ENCODE measurements at regions not wholly inside any gene's neighbourhood (a gene's known extent, or its start where the extent isn't known, plus 50 kb on each side); places are given as distances from the start of the nearest gene placed in this dataset.

DNA sequence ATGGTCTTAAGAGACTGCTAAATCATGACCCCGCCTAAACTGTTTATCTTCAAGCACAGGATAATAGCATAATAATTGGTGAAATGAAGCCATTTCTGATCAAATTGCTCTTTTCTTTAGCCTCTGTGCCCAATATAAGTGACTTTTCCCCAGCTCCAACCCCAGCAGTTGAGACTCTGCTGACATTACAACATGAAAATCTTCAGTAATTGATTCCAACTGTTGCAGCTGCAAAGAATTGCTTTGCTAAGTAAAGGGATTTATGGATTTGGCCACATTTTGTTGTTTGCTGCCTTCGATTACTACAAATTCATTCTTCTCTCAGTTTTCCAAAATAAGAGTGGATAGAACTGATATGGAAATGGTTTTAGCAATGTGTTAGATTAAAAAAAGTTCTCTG is 576.7 kb upstream of the LRRC4C start:
- Histone ChIP-seq H3K36me3 (ENCODE audit: insufficient read depth, low read length) (no peaks in the 10 kb centered on the region), H3K4me1 (ENCODE audit: insufficient read depth, low read length) (no peaks in the 10 kb centered on the region), H3K9me3 (ENCODE audit: control insufficient read depth, insufficient read depth, low read length) (no peaks in the 10 kb centered on the region), H3K9ac (ENCODE audit: low read depth, low read length) (no peak overlapping the region)

DNA sequence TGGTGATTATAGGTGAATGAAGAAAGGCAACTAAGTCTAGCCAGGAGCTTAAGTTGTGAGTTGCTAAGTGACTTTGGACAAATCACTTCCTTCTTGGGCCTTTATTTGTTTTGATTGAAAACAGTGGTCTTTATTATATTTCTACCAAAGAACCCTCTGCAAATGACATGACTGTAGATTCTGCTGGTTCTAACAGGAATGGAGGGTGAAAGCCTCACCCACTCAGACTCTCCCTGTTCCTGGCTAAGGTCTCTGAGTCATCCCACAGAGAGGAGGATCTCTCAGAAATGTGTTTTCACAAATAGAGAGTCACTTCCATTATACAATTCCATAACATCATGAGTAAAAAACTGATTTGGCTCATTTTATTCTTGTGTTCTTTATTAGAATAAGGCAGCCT is 583.9 kb upstream of the LRRC4C start:
- Histone ChIP-seq H3K9ac (ENCODE audit: low read depth, low read length) (no peak overlapping the region), H3K9me3 (ENCODE audit: control insufficient read depth, insufficient read depth, low read length) (no peaks in the 10 kb centered on the region), H3K4me1 (ENCODE audit: insufficient read depth, low read length) (no peaks in the 10 kb centered on the region; the same call in 1 of the 2 replicates), H3K36me3 (ENCODE audit: insufficient read depth, low read length) (no peaks in the 10 kb centered on the region)

DNA sequence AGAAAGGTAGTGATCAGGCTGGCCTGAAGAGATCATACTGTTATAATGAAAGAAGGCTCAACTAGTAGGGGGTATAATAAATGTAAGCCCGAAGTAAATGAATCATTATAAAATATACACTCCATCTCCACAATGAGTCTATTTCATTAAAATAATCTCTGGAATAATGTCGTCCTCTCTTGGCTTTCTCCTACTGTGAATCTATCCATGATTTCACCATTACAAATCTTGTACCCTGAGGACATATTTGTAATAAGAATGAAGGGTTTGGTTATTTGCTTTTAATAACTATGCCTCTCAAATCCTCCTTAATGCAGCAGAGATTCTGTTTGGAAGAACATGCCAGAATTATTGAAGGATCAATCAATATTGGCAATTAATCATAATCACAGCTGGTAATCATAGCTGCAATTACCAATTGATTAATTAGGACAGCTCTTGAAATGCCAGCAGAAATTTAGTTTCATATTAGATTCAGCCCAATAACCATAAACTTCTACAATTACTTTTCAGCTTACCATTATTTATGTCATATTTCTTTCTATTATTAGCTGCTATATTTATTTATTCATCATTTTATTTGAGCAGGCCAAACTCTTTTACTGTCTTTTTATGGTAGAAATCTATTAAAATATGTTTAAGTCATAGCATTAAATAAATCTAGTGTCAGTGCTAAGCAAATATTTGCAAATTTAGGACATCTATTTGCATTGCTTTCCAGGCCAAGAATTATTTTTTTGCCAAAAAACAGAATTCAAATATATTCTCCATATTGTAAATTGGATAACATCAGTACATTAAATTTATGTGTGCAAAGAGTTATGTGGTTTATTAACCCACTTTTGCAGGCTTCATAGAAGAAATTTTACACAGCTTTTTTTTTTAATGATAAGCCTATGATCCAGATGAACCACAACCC is 588.4 kb upstream of the LRRC4C start:
- Histone ChIP-seq H3K36me3 (ENCODE audit: insufficient read depth, low read length) (no peaks in the 10 kb centered on the region), H3K9me3 (ENCODE audit: control insufficient read depth, insufficient read depth, low read length) (no peaks in the 10 kb centered on the region), H3K4me1 (ENCODE audit: insufficient read depth, low read length) (no peaks in the 10 kb centered on the region), H3K9ac (ENCODE audit: low read depth, low read length) (no peak overlapping the region)

DNA sequence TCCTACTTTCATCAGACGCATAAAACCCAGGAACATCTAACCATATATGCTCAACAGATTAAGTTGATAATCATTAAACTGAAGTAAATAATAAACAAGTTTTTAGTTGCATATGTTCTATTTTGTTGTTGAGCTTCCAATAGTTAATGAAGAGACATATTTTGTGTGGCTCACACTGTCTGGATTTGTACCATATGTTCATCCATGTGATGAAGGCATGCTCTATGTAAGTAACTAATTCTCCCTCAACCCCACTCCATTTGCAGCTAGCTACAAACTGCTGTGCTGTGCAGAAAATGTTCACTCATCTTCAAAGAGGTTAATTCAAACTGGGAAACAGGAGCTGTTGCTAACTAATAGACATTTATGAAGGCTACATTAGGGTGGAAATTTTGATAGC is 589.7 kb upstream of the LRRC4C start:
- H3K4me1 ChIP-seq (ENCODE audit: insufficient read depth, low read length), result no peaks in the 10 kb centered on the region
- H3K9ac ChIP-seq (ENCODE audit: low read depth, low read length), result no peak overlapping the region
- H3K36me3 ChIP-seq (ENCODE audit: insufficient read depth, low read length), result no peaks in the 10 kb centered on the region
- no peaks in the 10 kb centered on the region for H3K9me3 ChIP-seq (ENCODE audit: control insufficient read depth, insufficient read depth, low read length)

DNA sequence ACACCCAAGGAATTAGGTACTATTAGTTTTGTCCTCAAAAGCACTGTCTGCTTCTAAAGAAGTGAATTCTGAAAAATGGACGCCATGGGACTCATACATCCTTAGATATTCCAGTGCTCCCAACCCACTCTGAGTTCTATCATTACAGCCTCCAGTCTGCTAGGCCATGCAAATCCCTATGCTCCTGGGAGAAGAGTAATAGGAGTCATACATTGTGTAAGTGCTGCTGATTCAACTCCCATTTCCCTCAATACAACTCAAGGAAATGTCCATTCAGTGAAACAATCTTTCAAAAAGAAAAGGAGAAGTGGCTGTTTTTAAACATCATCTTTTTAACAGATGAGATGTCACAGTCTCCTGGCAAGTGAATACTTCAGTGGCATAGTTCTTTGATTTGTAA is 590.2 kb upstream of the LRRC4C start:
- no peaks in the 10 kb centered on the region for H3K9me3 ChIP-seq (ENCODE audit: control insufficient read depth, insufficient read depth, low read length)
- H3K36me3 ChIP-seq (ENCODE audit: insufficient read depth, low read length), result no peaks in the 10 kb centered on the region
- no peaks in the 10 kb centered on the region for H3K4me1 ChIP-seq (ENCODE audit: insufficient read depth, low read length)
- H3K9ac ChIP-seq (ENCODE audit: low read depth, low read length), result no peak overlapping the region

DNA sequence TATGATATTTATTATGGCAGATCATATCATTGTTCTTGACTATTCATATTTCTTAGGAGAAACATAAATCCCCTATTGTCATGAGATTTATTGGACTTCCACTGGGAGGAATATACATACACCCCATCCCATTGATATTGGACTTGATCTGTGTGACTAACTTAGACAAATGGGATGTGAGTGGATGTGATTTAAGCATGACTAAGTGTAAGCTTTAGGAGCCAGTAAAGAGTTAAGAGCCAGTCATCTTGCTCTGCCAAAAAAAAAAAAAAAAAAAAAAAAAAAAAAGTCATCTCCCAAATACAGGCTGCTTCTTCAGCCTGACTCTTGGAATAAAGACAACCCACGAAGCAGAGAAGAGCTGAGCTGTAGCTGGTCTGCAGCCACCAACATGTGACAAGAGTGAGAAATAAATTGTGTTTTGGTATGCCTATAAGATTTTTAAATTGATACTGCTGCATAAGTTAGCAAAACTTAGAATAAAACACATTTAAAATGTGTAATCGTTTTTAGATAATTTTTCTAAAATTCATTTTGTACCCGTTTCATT is 595.0 kb upstream of the LRRC4C start:
- no peak overlapping the region for H3K9ac ChIP-seq (ENCODE audit: low read depth, low read length)
- H3K9me3 ChIP-seq (ENCODE audit: control insufficient read depth, insufficient read depth, low read length), result no peaks in the 10 kb centered on the region
- no peaks in the 10 kb centered on the region for H3K36me3 ChIP-seq (ENCODE audit: insufficient read depth, low read length)
- no peaks in the 10 kb centered on the region for H3K4me1 ChIP-seq (ENCODE audit: insufficient read depth, low read length)

DNA sequence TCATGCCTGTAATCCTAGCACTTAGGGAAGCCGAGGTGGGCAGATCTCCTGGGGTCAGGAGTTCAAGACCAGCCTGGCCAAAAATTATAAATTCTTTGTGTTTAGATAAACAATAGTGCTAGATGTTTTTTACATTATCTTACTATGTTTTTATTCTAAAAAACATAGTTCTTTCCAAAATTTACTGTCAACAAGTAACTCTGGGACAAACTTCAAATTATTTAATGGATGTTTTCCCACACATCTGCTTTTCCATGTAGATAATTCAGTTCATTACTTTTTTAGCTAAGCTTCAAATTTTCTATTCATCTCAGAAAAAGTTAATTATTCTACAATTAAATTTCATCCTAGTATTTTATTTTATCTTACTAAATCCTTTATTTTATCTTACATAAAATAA is 596.2 kb upstream of the LRRC4C start:
- no peaks in the 10 kb centered on the region for H3K36me3 ChIP-seq (ENCODE audit: insufficient read depth, low read length)
- no peak overlapping the region for H3K9ac ChIP-seq (ENCODE audit: low read depth, low read length)
- H3K9me3 ChIP-seq (ENCODE audit: control insufficient read depth, insufficient read depth, low read length), result no peaks in the 10 kb centered on the region
- no peaks in the 10 kb centered on the region for H3K4me1 ChIP-seq (ENCODE audit: insufficient read depth, low read length)

DNA sequence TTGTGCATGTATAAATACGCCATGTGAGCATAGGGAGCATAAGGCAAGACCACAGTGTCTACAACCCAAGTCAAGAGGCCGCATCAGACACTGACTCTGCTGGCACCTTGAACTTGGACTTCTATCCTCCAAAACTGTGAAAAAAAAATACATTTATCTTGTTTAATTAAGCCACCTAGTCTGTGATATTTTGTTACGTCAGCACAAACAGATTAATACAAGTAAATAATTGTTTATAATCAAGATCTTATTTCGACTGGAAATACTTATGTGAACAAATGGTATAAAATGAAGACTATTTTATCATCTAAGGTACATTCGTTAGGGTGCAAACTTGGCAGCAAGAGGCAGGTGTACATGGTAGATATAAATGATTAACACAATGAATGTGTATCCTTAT is 599.3 kb upstream of the LRRC4C start:
- Histone ChIP-seq H3K4me1 (ENCODE audit: insufficient read depth, low read length) (no peaks in the 10 kb centered on the region), H3K9ac (ENCODE audit: low read depth, low read length) (no peak overlapping the region), H3K9me3 (ENCODE audit: control insufficient read depth, insufficient read depth, low read length) (no peaks in the 10 kb centered on the region), H3K36me3 (ENCODE audit: insufficient read depth, low read length) (no peaks in the 10 kb centered on the region)

DNA sequence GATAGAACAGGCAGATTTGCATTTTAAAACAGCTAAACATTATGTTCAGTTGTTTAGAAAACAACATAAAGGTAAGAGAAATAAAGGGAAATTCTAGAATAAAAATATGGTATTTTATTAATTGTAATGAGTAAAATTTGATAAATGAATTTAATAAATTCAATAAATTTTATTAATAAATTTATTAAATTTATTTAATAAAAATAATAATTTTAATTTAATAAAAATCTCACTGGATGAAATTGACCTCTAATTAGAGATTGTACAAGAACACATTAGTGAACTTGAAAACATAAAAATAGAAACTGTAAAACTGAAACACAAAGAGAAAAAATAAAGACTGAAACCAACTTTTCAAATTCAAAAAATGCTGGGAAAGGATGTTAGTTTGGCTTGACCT is 605.7 kb upstream of the LRRC4C start:
- H3K4me1 ChIP-seq (ENCODE audit: insufficient read depth, low read length), result no peaks in the 10 kb centered on the region
- no peak overlapping the region for H3K9ac ChIP-seq (ENCODE audit: low read depth, low read length)
- H3K9me3 ChIP-seq (ENCODE audit: control insufficient read depth, insufficient read depth, low read length), result no peaks in the 10 kb centered on the region; the same call in 1 of the 2 replicates
- no peaks in the 10 kb centered on the region for H3K36me3 ChIP-seq (ENCODE audit: insufficient read depth, low read length)

DNA sequence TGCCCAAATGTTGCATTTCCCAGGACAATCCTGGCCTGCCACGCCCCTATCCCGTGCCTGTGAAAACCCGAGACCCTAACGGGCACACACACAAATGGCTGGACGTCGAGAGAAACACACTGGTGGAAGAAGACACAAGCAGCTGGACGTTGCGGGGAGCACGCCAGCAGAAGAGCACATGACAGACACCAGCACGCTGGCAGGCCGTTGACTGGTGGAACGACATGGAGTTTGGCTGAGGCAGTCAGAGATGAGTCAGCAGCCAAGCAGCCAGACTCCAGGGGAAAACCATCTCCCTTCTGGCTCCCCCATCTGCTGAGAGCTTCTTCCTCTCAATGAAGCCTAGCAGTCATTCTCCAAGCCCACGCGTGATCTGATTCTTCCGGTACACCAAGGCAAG is 606.7 kb upstream of the LRRC4C start:
- Histone ChIP-seq H3K4me1 (ENCODE audit: insufficient read depth, low read length) (no peaks in the 10 kb centered on the region), H3K9me3 (ENCODE audit: control insufficient read depth, insufficient read depth, low read length) (no peaks in the 10 kb centered on the region; the same call in 1 of the 2 replicates), H3K36me3 (ENCODE audit: insufficient read depth, low read length) (no peaks in the 10 kb centered on the region), H3K9ac (ENCODE audit: low read depth, low read length) (no peak overlapping the region)

DNA sequence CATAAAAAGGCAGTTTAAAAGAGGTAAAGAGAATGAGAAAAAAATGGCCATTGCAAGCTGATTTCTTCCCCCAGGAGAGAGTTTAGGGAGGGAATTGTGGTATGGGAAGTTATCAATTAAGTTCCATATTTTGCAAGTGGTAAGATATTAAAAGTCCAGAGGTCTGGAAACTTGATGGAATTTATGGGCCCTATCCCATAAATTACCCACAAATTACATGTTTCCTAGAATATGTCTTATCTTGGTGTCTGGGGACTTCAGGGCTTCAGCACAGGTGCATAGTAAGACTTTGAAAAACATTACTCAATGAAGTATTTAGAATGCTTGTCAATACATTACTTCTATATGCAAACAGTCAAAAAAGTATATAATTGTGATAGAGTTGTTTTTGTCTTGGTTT is 614.9 kb upstream of the LRRC4C start:
- Histone ChIP-seq H3K9ac (ENCODE audit: low read depth, low read length) (no peak overlapping the region), H3K36me3 (ENCODE audit: insufficient read depth, low read length) (no peaks in the 10 kb centered on the region), H3K9me3 (ENCODE audit: control insufficient read depth, insufficient read depth, low read length) (no peaks in the 10 kb centered on the region), H3K4me1 (ENCODE audit: insufficient read depth, low read length) (no peaks in the 10 kb centered on the region)

DNA sequence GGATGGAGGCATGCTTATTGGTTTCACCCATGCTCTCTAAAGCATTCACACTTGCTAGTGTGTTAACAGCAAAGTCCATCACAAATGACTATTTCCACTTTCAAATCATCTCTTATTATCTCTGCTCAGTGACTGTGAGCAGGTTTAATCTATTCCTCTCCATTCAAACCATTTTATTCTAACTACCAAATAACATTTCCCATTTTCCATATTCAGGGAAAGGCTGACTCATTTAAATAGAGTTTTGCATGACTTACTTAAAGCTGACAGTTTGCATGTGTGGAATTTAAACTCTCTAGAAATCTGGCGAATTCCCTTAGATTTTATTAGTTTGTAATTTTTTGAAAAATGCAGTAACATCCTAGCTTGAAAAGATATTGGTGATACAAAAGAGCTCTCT is 615.7 kb upstream of the LRRC4C start:
- H3K4me1 ChIP-seq (ENCODE audit: insufficient read depth, low read length), result no peaks in the 10 kb centered on the region
- H3K36me3 ChIP-seq (ENCODE audit: insufficient read depth, low read length), result no peaks in the 10 kb centered on the region
- H3K9me3 ChIP-seq (ENCODE audit: control insufficient read depth, insufficient read depth, low read length), result no peaks in the 10 kb centered on the region
- no peak overlapping the region for H3K9ac ChIP-seq (ENCODE audit: low read depth, low read length)

DNA sequence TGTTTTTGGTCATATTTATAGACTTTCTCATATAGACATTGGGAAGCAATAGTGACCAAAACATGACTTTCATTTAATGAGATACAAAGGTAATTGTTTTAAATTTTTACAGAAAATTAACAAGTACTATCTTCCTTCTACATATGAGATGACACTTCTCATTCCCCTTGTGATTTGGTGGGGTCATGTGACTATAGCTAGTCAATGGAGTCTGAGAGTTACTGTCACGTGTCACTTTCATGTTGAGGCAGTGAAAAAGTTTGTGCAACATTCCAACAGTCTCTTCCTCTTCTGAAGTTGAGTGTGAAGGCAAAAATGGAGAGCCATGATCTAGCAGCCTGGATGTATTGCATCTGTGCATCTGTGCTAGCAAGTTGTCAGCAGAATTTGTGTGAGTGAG is 618.3 kb upstream of the LRRC4C start:
- H3K9ac ChIP-seq (ENCODE audit: low read depth, low read length), result no peak overlapping the region
- H3K4me1 ChIP-seq (ENCODE audit: insufficient read depth, low read length), result no peaks in the 10 kb centered on the region
- no peaks in the 10 kb centered on the region for H3K9me3 ChIP-seq (ENCODE audit: control insufficient read depth, insufficient read depth, low read length)
- H3K36me3 ChIP-seq (ENCODE audit: insufficient read depth, low read length), result no peaks in the 10 kb centered on the region

DNA sequence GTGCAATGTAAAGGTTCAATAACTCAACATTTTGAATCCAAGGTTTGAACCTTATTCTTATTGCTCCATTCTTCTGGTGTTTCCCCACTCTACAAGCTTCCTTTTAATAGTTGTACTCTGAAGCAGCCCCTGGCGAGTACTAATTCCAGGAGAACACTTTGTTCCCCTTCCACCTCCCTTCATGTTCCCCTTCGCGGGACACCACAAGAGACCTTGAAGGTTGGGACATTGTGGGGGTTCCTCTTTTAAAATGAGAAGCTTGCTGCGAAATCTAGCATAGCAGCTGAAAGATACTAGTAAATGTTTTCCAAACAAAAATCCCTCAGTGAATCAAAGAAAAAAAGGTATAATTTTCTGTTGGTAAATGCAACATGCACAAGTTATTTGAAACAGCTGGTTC is 626.3 kb upstream of the LRRC4C start:
- no peaks in the 10 kb centered on the region; the same call in 1 of the 2 replicates for H3K9me3 ChIP-seq (ENCODE audit: control insufficient read depth, insufficient read depth, low read length)

DNA sequence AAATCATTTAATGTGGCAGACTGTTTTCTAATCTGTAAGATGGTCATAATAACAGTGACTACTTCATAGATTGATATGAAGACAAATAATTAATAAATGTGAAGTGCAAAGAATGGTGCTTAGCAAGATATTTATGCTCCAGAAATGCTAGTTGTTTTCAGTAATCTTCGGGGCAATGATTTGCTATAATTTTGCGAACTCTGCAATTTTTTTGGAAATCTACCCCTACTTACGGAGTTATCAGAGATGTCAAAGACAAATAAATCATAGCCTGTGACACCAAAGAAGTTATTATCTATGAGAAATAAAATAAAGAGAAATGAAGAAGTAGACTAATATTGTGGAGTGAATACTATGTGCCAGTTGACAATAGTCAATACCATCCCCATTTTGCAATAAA is 634.1 kb upstream of the LRRC4C start:
- H3K36me3 ChIP-seq (ENCODE audit: insufficient read depth, low read length), result no peaks in the 10 kb centered on the region
- no peak overlapping the region for H3K9ac ChIP-seq (ENCODE audit: low read depth, low read length)
- H3K4me1 ChIP-seq (ENCODE audit: insufficient read depth, low read length), result no peaks in the 10 kb centered on the region
- H3K9me3 ChIP-seq (ENCODE audit: control insufficient read depth, insufficient read depth, low read length), result peaks cover 6% of the 10 kb centered on the region; the same call in 1 of the 2 replicates

More for the DNA sequence above, 626.3 kb upstream of the LRRC4C start:
- no peaks in the 10 kb centered on the region for H3K4me1 ChIP-seq (ENCODE audit: insufficient read depth, low read length)
- no peaks in the 10 kb centered on the region for H3K36me3 ChIP-seq (ENCODE audit: insufficient read depth, low read length)
- H3K9ac ChIP-seq (ENCODE audit: low read depth, low read length), result no peak overlapping the region
